HG02943 (cell line): ENCODE measurements at regions not wholly inside any gene's neighbourhood (a gene's known extent, or its start where the extent isn't known, plus 50 kb on each side); places are given as distances from the start of the nearest gene placed in this dataset.
A peak's percentile ranks its signal among the peaks of the same experiment; 100 is the strongest.

Experiments used
- ATAC-seq: cut with Tn5 transposase; IDR thresholded peaks from one replicate; pipeline ENCODE4 v1.9.1; 2021; ENCODE audit warnings: mild to moderate bottlenecking, low read depth, moderate library complexity; ENCODE audit not compliant: unreplicated experiment

DNA sequence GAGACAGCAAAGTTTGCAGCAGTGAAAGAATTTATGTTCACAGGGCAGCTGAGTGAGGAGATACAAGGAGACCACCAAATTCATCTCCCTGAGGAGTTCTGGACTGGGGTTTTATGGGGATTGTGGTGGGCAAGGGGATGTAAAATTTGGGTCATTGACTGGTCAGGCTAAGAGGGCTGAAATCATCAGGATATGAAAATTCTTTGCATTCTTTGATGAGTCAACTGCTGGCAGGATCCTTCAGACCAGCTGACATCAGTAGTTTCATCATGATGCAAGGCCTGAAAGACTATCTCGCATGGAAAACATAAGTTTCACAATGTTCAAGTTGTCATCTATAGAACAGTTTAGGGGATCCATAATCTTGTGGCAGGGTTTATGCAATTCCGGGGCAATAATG lies 869.5 kb upstream of the PCDH9 start:
- ATAC-seq = no peak

- ATAC-seq = no peak
These were observed 850.9 kb upstream of the PCDH9 start for GRCh38 chr13:68081061-68081460.

- no peak for ATAC-seq
These were observed 848.7 kb upstream of the PCDH9 start for GRCh38 chr13:68078874-68079273.

DNA sequence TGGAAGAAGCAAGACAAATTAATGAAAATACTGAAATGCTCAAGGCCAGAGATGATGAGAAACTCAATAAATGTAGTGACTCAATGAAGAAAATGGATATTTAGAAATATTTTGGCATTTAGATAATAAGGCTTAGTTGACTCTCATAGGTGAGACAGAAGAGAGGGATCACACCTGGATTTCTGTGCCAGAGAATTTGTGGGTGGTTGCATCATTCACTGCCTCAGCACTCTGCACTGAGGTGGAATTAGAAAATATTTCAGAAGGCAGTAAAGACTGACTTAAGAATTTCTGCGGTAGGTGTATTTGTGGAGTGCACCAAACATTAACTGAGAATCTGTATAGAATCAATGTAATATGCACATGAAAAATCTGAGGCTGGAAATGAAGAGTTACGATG lies 848.3 kb upstream of the PCDH9 start:
- no peak for ATAC-seq

GRCh38 chr13:68076046-68076445 lies 845.9 kb upstream of the PCDH9 start:
- ATAC-seq = no peak

GRCh38 chr13:68066879-68067513 lies 836.9 kb upstream of the PCDH9 start:
- no peak for ATAC-seq

- no peak for ATAC-seq
These were observed 834.0 kb upstream of the PCDH9 start for GRCh38 chr13:68064001-68064770.

- no peak for ATAC-seq
These were observed 833.0 kb upstream of the PCDH9 start for GRCh38 chr13:68063181-68063580.

- no peak for ATAC-seq
These were observed 827.7 kb upstream of the PCDH9 start for GRCh38 chr13:68057836-68058235.

GRCh38 chr13:68056816-68057710 lies 826.9 kb upstream of the PCDH9 start:
- ATAC-seq = no peak

- no peak for ATAC-seq
These were observed 821.8 kb upstream of the PCDH9 start for GRCh38 chr13:68051910-68052309.

DNA sequence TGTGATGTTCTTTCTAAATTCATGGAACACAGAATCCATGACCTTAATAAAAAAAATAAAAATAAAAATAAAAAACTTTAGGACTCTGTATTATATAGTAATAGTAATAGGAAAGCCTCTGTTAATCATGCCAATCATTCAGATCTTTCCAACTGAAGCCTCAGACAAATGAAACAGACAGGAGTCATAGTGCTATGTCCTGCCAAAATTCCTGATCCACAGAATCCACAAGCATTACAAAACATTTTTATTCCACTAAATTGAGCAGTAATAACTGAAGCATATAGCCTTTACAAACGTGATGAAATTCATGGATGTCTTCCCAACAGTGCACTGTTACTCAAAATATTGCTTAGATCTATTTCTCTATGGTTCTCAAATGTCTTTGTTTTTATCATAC lies 820.6 kb upstream of the PCDH9 start:
- no peak for ATAC-seq

DNA sequence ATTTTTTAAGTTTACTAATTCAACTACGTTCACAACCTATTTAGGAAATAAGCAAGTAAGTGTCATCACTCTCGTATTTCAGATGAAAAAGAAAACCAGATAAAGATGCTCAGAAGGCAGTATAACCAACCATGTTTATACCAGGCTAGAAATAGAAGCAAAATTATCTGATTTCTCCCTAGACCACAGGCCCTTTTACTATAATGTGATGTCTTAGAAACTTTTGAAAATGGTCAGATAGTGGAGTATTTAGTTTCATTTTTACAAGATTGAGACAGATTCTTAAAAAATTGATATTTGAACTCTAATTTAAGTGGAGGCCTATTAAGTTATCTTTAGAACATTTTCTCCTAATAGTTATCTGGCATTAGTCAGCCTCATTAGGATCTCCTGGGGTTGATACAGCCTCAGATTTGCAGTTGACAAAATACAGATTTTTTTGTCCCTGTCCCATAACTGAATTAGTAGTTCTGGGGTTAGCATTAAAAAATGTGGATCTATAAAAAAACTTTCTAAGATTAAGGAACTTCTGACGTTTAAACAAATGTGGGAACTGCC lies 818.7 kb upstream of the PCDH9 start:
- no peak for ATAC-seq

- ATAC-seq = no peak
These were observed 817.8 kb upstream of the PCDH9 start for GRCh38 chr13:68047889-68048288.

DNA sequence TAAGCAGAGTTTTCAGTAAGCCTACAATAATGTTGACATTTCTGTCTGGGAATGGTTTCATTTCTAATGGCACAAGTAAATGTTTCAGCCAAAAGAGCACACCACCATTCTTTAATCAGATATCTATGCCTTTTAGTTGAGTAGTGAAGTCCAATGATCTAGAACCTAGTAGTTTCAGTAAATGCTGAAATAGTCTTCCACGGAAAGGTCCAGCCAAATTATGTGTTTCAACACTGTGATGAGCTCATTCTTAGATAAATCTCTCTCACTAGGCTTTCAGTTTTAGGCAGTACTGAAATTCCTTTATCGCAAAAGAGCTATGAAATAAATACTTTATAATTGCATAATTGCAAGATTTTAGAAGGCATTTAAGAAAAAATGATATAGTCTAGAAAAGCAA lies 816.8 kb upstream of the PCDH9 start:
- no peak for ATAC-seq

- peak; percentile 72 for ATAC-seq
These were observed 800.1 kb upstream of the PCDH9 start for GRCh38 chr13:68030152-68030809.

DNA sequence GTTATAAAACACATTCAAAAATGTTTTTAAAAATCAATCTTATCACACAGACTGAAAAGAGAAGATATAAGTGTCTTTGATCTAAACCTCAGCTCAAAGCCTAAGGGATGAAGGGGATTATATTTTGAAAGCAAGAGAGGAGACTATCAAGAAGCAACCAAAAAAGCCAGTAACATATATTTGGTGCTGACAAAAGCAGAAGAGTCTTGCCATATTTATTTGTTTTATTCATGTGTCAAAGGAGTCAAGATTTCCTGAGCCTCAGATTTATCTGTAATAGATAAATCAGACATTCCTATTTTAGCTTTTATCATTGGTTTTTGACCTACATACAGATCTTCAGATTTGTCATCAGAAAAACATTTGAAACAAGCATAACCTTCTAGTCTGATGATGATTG lies 798.6 kb upstream of the PCDH9 start:
- ATAC-seq = no peak

DNA sequence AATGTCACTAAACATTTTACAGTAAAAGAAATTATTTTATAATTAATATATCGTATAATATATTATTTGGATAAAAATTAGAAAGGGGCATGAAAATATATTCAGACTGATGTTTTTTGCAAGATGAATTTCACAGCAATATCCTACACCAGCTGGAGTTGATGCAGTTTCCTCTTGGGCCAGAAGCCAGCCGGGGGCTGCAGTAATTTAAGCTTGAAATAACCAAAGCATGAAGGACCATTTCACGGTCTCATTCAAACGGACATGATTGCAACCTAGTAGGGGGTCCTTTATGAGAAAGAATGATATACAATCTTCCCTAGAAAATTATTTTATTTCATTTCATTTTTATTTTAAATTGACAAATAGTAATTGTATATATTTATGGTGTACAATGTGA lies 797.2 kb upstream of the PCDH9 start:
- ATAC-seq = no peak

GRCh38 chr13:68026077-68026476 lies 795.9 kb upstream of the PCDH9 start:
- ATAC-seq = peak; percentile 59

DNA sequence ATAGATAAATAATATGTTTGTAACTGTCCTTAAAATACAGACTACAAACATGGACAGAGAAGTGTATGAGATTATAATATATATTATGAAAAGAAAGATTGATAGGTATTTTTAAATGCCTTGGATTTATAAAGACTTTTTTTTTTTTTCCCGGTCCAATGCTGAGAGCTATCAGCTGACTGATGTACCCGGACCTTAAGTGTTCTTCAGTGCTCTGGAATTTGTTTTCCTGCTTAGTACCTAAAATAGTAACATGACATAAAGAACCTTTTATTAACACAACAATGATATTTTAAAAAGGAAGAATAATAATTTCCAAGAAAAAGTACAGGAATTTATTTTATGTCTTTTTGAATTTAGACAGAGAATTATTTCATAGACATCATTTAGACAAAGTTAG lies 795.5 kb upstream of the PCDH9 start:
- no peak for ATAC-seq
